ENCODE measurements at regions not wholly inside any gene's neighbourhood (a gene's known extent, or its start where the extent isn't known, plus 50 kb on each side); places are given as distances from the start of the nearest gene placed in this dataset.
"Not testable (repeated sequence)": the region's sequence is repeated elsewhere in the genome, so short reads cannot be mapped to it uniquely, and the experiment has no call there.

DNA sequence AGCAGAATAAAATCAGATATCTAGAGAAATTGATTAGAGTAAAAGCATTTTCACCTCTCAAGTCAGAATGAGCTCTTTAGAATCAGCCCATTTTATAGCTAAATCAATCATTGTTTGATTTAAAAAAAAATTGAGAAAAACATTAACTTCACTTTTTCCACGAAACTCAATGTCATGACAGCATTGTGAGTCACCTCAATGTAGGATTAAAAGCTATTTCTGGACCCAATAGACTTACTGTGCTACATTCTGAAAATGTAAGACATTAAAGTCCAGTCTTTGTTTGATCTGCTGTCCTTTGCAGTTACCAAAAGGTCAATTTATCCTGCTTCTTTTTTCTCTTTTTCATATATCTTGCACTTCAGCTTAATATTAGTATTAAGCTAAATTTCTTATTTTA, 519.4 kb upstream of the ZNF337 start:
- FAIRE-seq: no peak

DNA sequence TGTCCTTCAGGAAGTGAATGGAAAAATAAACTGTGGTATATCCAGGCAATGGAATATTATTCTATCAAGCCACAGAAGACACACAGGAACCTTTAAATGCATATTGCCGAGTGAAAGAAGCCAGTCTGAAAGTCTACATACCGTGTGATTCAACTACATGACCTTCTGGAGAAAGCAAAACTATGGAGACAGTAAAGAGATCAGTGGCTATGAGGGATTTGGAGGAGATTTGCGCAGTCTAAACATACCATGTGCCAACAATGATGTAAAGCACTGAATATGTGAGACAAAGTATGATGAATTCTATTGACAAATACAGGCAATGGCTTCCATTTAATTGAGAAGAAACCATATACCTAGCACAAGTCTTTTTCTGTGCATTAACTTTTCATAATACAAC, 518.3 kb upstream of the ZNF337 start:
- no peak for FAIRE-seq

DNA sequence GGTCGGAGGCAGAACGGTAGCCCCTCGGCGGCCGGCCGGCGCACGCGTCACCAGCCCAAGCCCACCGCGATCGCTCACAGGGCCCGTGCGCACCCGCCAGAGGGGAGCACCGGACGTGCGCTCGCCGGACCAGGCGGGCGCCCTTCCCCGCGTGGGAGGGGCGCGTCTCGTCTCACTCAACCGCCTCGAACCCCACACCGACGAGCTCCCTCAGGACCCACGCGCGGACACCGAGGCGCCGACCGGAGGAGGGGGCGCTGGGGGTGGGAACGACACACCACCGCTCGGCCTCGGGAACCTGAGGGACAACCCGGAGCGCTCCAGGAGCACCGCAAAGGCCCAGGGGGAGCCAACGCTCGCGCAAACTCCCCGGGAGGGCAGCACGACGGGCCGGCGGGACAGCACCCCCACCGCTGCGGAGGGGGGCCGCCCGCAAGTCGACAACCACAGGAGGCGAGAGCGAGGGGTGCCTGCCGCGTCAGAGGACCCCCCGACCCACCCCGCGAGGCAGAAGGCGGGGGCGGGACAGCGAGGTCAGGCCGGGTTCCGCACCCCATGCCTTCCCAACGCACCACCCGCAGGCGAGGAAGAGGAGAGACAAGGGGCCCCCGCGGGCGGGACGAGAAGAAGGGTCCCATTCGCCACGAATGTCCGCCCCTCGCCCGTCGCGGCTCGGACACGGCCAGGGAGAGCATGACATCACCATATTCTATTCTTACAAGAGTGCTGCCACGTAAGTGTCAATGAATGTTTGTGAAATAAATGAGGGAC, 512.7 kb upstream of the ZNF337 start:
- FAIRE-seq: peak; percentile 95

DNA sequence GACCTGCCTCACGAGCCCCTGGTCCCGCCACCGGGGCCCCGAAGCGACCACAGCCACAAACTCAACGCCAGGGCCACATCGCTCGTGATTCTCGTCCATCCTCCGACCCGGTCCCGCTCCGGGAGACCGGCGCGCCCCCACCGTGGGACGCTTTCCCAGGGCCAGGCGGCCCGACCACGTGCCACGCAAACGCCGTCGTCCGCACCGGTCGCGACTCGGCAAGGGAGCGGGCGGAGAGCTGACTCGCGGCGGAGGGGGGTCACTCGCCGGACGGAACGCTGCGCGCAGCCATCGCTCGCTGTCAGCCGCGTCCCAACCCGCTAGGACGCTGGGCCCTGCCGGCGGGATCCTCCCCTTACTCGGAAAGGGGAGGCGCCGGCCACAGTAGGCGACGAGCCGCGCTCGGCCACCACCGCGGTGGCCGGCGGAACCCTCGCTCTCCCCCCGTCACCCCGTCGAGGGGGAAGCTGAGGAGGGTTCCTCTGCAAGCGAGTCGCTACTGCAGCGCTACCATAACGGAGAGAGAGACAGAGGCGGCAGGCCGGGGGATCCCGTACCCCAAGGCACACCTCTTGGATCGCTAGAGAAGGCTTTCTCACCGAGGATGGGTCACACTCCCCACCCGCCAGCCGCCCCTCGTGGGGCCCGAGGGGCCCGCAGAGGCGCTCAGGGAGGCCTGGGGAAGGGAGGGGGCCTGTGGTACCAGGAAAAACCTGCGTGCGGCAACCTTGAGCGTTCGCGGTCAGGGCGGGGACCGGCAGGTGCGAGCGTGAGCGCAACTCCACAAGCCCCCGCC, 511.8 kb upstream of the ZNF337 start:
- no peak for FAIRE-seq

DNA sequence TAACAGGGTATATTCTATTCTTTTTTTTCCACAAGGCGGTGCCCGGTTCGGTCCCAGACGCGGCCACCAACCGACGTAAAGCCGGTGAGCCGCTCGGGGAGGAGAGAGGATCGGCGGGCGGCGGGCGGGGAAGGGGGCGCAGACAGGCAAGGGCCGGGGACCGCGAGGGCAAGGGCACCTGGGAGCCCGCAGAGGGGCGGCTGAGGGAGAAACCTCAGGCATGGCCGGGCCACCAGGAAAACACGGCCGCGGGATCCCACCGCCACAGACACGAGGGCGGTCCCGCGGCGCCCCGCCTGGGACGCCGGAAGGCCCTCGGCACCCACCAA, 511.3 kb upstream of the ZNF337 start:
- not testable (repeated sequence) for FAIRE-seq

DNA sequence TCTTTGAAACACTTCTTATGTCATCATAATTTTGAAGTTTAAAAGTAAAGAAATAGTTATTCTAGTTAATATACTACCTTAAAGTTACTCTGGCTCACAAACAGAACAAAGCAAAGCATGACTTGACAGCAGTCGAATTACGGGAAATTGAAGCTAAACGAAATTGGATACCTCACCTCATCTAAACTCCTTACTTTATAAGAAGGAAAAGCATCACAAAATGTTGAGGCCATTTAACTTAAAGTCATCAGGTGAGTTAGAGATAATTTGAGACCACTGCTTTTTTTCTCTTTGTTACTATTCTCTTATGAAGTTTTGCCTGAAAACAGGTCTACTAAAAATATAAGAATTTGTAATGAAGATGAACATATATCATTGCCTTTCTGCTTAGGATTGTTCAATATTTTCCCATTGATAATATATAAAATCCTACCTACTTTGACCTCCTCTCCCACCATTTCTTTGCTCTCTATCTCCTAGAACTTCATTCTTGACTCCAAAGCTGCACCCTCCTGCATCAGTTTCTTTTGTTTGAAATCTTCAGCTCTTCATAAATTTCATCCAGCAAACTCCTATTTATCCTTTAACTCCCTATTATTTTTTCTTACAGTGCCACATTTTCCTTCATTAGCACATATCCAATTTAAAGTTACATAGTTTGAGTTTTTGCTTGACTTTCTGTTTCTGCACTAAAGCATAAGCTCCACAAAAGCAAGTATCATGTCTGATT, 510.7 kb upstream of the ZNF337 start:
- FAIRE-seq: no peak

DNA sequence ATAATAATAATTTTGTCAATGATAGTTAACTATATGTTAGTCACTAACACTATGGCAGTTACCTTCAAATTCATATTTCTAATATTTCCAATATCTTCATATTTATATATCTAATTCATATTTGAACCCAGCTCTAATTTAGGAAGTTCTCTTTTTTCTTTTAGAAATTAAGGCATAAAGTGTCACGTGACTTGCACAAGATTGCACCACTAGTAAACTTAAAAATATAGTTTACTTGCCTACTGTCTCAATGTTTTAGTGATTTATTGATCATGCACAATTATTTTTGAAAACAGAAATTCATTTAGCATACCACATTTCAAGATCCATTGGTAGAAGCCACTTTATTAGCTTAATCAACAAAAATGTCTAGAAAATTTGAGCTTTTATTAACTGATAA, 508.7 kb upstream of the ZNF337 start:
- FAIRE-seq: no peak

DNA sequence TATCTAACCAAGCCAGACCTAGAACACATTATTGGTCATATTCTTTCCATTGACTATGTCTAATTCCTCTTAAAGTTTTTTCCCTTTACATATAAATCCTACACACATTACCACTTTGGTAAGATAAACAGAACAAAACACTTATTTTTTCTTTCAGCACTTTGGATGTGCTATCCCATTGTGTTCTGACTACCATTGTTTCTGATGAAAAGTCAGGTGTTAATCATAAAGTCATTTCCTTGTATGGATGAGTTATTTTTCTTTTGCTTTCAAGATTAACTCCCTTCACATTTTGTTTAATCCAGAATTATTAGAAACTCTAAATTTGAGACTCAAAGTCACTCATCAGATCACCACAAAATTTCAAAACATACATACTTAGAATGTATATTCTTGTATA, 504.4 kb upstream of the ZNF337 start:
- not testable (repeated sequence) for FAIRE-seq

DNA sequence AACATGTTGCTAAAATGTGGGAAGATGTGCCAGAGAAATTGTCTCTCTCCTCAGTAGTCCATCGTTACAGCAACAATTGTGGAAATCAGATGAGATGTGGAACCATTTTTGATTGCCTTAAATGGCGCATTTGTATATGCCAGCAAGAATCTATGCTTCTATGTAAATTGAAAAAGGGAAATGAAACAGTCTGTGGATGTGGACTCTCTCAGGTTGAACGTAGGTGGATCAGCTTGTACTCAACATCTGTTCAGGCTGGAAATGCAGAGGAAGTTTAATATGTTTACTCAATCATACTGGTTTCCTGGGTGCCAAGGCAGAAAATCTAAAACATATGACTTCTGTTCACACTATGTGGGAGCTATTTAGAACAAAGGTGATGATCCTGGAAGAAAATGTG, 490.7 kb upstream of the ZNF337 start:
- FAIRE-seq: not testable (repeated sequence)

DNA sequence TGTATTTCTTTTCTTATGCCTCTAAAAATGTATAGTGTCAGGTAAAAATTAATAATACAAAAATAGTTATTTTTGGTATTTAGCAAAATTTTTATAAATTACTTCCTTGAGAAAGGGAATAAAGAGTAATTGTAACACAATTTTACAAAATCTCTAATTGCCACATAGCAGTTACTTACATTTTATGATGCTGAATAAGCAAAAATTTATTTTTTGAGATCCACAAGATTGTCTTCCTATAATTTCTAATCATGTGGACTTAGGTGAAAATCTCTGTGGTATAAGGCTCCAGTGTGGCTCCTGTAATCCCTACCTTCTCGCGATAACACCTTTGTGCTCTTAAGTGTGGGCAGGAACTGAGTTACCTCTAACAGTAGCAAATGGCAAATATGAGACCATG, 487.1 kb upstream of the ZNF337 start:
- not testable (repeated sequence) for FAIRE-seq

DNA sequence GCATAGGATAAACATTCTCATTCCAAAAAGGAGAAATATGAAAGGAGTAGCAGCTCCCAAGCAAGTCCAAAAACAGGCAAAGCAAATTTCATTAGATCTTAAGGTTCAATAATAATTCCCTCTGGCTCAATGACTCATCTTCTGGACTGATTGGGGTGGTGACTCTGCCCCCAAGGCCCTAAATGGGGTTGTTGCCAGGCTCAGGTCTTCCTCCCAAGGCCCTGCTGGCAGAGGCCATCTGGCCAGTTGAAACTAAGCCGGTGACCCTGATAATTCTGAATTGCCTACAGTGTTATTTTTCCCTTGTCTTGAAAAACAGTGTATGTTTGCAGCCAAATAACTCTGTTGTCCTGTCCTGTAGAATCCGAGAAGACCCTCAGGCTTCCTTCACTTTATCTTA, 484.7 kb upstream of the ZNF337 start:
- not testable (repeated sequence) for FAIRE-seq

DNA sequence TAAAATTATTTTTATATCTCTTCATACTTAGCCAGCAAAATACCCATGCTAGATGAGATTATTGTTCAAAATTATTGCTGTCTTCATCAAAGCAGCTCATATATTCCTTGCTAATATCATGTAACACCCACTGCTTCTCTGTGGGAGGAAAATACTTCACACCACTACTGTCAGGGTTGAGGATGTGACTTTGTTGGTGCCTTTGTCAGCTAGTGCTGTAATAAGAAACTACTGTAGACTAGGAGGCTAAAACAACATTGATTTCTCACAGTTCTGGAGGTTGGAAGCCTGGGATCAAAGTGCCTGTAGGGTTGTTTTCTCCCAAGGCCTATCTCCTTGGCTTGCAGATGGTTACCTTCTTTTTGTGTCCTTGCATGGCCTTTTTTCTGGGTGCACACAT, 475.2 kb upstream of the ZNF337 start:
- FAIRE-seq: not testable (repeated sequence)

DNA sequence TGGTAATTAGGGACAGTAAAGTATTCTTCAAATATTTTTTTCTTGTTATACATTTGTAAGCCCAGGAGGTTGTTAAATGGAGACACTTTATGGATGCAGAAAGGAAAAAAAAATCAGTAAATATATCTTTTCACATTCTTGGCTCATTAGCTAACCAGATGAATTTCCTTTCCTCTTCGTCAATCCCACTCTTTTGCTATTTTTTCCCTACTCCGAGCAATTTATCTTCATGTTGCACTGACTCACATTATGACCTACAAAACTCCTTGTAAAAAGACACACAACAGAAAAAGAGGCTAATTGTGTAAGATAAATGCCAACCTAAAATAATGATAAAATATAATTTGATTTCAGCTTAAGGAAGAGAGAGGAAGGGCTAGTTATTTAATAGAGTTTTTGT, 472.9 kb upstream of the ZNF337 start:
- no peak for FAIRE-seq

DNA sequence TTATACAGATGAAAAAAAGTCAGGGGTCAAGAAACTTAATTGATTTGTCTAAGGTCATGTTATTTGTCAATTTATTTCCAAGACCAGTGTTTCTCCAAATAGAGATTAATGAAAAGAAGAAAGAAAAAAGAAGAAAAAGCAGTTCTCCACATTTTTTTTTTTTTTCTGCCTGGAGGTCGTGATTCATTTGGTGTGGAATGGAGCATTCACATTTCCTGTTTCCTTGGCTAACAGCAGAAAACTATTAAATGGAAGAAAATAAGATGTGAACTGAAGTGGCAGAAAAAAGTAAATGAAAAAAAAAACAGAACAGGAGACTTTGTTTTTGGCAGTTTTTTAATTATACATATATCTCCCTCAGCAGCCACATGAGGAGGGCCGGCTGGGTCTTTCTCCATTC, 470.8 kb upstream of the ZNF337 start:
- FAIRE-seq: no peak

DNA sequence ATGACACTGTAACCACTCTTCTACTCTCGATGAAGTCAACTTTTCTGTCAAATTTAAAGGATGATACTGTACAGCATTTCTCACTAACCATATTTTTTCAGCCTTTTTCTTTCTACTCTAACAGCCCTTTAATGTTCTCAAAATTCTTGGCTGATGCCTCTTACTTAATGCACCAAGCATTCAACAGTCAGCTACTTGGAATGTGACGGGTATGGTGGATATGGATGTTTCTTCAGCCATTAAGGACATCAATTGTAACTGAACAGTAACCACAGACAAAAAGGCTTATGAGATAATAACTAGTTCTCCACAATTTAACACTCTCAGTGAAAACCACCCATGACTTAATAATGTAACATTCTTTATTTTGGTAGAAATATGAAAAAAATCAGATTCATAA, 467.2 kb upstream of the ZNF337 start:
- no peak for FAIRE-seq

DNA sequence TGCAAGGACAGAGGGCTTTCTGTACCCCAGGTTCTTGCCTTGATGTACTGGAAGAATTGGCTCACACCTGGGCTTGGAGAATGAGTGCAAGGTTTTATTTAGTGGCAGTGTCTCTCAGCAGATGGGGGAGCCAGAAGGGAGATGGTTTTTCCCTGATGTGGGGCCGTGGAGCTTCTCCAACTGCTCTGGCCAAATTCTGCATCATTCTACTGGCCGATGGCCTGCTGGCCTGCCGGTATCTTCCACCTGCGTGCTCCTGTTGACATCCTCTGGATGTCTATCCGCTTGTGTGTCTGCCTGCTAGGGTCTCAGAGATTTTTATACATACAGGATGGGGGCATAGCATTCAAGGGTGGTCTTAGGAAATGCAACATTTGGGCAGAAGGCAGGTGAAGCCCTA, 466.5 kb upstream of the ZNF337 start:
- FAIRE-seq: not testable (repeated sequence)

DNA sequence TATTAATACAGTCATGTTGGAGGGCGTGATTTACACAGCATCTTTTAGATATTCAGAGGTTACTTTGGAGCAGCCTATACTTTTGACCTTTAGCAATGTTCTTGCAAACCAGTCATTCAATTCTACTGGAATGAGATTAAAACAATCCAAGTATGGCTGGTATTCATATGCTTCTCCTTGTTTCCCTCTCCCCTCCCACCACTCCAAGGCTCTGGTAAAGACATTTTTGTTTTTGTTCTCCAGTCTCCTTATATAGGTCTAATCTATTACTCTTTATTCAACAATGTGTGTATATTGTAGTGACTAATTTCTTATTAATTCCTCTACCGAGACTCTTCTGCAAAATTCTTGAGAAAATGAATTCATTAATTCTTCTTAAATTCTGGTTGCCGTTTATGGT, 465.1 kb upstream of the ZNF337 start:
- FAIRE-seq: peak; percentile 89

DNA sequence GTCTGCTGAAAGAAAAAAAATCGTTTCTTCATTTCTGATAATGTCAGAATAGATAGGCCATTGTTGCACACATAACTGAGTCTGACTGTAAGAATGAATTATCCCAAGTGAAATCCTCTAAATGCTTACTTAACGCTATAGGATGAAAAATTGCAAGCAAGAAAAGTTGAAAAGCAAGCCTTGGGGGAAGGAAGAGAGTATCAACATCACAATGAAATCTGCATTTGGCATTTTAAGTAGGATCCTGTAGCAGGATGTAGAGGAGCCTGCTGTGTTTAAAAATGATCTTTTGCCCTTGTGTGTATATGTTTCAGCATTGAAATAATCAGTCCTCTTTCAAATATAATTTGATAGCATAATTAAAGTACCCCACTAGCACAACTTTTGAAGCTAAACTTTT, 464.3 kb upstream of the ZNF337 start:
- FAIRE-seq: not testable (repeated sequence)

DNA sequence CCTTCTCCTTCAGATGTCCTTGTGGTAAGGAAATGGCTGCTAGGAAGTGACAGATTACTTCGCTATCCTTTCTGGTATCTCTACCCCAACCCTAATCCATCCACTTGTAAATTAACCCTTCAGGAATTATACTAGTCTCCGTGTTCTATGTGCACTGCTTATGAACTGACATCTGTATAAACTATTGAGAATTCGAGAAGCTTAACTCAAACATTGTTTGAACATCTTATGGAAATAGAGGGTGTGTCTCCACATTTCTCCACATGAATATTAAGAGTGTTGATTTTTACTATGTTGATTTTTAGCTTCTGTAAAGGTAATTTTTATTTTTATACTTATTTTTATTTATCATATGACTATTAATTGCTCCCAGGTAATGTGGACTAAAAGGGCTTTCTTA, 457.6 kb upstream of the ZNF337 start:
- no peak for FAIRE-seq

DNA sequence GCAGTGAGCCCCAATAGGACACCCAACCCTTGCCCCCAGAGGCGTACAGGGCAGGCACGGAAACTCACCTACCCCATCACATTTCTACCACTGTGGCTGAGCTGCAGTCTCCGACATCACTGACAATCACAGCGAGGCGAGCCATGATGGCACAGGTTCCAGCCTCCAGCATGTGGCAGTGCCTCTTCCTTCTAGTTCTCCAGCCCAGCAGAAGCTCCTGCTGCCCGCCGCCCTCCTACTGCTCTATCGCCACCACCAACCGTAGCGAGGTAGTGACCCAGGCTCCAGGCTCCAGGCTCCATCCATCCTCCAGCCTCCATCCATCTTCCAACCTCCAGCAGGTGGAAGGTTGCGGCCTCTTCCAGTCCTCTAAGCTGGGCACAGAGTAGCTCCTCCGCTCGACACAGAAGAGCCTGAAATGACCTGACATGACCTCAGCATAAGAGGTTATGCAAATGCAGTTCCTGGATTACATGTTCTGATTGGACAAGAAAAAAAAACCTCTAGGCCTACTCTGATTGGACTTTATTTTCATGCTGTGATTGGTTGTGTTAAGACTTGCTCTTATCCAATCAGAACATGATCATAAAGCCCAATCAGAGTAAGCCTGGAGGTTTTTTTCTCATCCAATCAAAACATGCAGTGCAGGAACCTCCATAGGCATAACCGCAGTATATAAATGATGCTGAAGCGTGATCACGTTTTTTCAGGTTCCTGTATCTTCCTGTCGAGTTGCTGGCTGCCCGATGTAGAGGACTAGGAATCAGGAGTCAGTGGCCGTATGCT, 438.9 kb upstream of the ZNF337 start:
- FAIRE-seq: no peak

DNA sequence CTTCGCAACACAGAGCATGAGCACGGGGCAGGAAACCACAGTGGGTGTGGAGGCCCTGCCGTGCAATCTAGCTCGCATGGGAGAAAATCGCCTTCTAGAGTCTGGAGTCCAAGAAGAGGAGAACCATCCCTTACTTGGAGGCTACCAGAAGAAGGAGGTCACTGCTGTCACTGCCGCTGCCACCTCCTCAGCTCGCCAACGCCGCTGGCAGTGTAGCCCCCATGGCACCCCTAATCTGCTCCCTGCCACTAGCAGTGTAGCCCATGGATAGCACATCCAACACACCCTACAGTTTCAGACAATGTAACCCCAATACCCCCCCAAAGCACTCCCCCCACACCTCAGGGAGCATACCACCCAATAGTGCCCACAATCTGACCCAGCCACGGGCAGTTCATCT, 438.0 kb upstream of the ZNF337 start:
- no peak for FAIRE-seq

DNA sequence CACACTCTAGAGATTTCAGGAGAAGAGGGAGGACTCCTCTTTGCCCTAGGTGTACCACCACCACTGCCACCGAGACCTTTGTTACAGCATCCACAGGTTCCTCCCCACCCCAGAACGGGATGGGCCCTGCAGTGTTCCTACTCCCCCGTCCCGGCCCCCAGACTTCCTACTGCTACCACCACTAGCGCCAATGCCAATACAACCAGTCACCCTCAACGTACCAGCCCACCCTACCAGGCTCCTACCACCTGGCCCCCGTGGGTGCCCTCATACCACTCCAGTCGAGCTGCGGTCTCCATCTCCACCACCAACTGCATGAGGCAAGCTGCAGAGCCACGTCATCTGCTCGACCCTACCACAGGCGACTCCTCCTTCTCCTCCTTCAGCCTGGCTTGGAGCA, 437.1 kb upstream of the ZNF337 start:
- FAIRE-seq: not testable (repeated sequence)

DNA sequence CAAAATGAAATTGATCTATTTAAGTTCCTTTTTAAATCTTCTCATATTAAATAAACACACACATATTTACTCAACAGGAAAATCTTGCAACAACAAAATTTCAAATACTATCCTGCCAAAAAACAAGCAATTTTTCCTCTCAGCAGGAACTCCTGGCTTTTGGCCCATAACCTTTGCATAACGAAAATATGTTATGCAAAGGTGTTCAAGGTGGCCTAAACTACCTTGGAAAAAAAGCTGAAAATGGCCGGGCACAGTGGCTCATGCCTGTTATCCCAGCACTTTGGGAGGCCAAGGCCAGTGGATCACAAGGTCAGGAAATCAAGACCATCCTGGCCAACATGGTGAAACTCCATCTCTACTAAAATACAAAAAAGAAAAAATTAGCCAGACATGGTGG, 424.3 kb upstream of the ZNF337 start:
- FAIRE-seq: not testable (repeated sequence)

Data from colon (tissue), 2 donors.